ENCODE measurements at regions not wholly inside any gene's neighbourhood (a gene's known extent, or its start where the extent isn't known, plus 50 kb on each side); places are given as distances from the start of the nearest gene placed in this dataset.

DNA sequence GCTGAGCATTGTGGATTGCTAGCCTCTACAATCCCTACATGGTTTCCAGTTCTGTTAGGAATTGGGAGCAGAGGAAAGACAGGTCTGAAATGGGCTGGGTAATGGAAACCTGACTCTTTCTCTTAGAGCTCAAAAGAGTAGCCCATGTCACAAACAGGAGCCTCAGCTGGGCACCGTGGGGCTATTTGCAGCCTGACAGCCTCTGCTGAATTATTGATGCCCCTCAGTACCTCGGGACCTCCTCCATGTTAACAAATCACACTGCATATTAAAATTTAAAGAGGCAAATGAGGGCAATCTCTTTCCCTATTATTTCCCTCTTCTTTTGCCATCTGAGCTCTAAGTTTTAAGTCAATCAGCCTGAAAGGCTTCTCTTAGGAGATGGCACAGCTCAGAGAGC is 157.1 kb downstream of the TSEN15 start:
- Histone ChIP-seq H3K36me3 (ENCODE audit: control insufficient read depth in 2 of 2, insufficient read depth in 1 of 2, low read length in 2 of 2) (no peaks in the 10 kb centered on the region), H3K9me3 (ENCODE audit: control insufficient read depth, insufficient read depth, low read depth, low read length) (no peaks in the 10 kb centered on the region), H3K4me3 (ENCODE audit: low read depth, low read length) (no peak overlapping the region), H3K4me1 (ENCODE audit: control insufficient read depth, insufficient read depth, low read length) (no peaks in the 10 kb centered on the region), H3K27ac (ENCODE audit: extremely low read depth, low read depth, low read length) (no peak overlapping the region)
- ChIA-PET POLR2A (no interaction called here), CTCF (interaction anchor here (1.1 to 1.4 kb wide), 2 partner anchors 14 to 16 kb away, joined by 6 read pairs; no protein-coding TSS in a partner anchor)
- TF ChIP-seq ZBTB17 (tag by site-specific recombination; IDR thresholded peaks at IDR 0.05) (no peak), ZNF830 (tag by site-specific recombination; IDR thresholded peaks at IDR 0.05; ENCODE audit: low read depth) (no peak)

DNA sequence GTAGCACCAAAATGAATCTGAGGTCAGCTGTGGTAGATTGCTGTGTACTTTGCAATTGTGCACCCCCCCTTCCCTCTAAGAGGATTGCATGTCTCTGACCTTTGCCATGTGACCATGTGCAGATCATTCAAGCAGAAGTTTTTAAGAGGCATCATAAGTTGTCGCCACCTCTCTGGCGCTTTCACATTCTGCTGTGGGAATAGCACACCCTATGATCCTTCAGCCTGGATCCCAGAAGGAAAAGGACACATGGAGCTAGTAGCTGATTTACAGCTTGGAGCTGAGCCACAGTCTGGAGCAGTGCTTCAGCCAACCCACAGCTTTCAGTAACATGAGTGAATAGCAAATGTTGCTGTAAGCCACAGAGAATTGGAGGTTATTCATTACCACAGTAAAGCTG is 158.5 kb downstream of the TSEN15 start:
- Histone ChIP-seq H3K4me1 (ENCODE audit: control insufficient read depth, insufficient read depth, low read length) (no peaks in the 10 kb centered on the region), H3K36me3 (ENCODE audit: control insufficient read depth in 2 of 2, insufficient read depth in 1 of 2, low read length in 2 of 2) (no peaks in the 10 kb centered on the region), H3K27ac (ENCODE audit: extremely low read depth, low read depth, low read length) (no peak overlapping the region), H3K9me3 (ENCODE audit: control insufficient read depth, insufficient read depth, low read depth, low read length) (no peaks in the 10 kb centered on the region), H3K4me3 (ENCODE audit: low read depth, low read length) (no peak overlapping the region)
- ChIA-PET POLR2A (no interaction called here), CTCF (no interaction called here)
- TF ChIP-seq, protein P1, sequence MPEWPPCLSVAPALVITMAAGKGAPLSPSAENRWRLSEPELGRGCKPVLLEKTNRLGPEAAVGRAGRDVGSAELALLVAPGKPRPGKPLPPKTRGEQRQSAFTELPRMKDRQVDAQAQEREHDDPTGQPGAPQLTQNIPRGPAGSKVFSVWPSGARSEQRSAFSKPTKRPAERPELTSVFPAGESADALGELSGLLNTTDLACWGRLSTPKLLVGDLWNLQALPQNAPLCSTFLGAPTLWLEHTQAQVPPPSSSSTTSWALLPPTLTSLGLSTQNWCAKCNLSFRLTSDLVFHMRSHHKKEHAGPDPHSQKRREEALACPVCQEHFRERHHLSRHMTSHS (tag by site-specific recombination; IDR thresholded peaks at IDR 0.05), result no peak
- no peak for TF ChIP-seq ZNF221 (tag by site-specific recombination; IDR thresholded peaks at IDR 0.05; ENCODE audit: borderline replicate concordance)
- TF ChIP-seq, protein P2, sequence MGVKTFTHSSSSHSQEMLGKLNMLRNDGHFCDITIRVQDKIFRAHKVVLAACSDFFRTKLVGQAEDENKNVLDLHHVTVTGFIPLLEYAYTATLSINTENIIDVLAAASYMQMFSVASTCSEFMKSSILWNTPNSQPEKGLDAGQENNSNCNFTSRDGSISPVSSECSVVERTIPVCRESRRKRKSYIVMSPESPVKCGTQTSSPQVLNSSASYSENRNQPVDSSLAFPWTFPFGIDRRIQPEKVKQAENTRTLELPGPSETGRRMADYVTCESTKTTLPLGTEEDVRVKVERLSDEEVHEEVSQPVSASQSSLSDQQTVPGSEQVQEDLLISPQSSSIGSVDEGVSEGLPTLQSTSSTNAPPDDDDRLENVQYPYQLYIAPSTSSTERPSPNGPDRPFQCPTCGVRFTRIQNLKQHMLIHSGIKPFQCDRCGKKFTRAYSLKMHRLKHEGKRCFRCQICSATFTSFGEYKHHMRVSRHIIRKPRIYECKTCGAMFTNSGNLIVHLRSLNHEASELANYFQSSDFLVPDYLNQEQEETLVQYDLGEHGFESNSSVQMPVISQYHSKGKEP (tag by site-specific recombination; IDR thresholded peaks at IDR 0.05), result 0 out of 2 replicates have a peak, but pooled peaks have one; percentile 25

DNA sequence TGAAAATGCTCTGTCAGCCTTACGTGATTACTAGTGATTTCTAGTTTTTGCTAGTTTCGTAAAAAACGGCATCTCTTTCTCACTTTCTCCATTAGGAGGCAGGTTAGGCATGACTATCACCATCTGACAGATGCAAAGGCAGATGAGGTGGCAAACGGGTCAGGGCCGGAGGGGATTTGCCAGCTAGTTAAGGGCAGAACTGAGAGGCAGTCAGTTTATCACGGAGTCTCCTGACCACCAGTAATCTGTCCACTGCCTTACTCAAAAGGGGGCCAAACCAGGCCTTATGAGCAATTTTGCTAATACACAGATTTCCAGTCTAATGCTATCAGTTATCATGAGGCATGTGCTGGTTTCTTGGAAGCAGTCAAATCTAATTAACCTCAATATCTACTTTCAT is 159.3 kb downstream of the TSEN15 start:
- H3K4me3 ChIP-seq (ENCODE audit: low read depth, low read length), result no peak overlapping the region
- no peaks in the 10 kb centered on the region for H3K4me1 ChIP-seq (ENCODE audit: control insufficient read depth, insufficient read depth, low read length)
- no peaks in the 10 kb centered on the region for H3K9me3 ChIP-seq (ENCODE audit: control insufficient read depth, insufficient read depth, low read depth, low read length)
- no peak for TF ChIP-seq ZNF621 (tag by site-specific recombination; IDR thresholded peaks at IDR 0.05)
- TF ChIP-seq, protein P3, sequence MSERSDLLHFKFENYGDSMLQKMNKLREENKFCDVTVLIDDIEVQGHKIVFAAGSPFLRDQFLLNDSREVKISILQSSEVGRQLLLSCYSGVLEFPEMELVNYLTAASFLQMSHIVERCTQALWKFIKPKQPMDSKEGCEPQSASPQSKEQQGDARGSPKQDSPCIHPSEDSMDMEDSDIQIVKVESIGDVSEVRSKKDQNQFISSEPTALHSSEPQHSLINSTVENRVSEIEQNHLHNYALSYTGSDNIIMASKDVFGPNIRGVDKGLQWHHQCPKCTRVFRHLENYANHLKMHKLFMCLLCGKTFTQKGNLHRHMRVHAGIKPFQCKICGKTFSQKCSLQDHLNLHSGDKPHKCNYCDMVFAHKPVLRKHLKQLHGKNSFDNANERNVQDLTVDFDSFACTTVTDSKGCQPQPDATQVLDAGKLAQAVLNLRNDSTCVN (tag by site-specific recombination; optimal IDR thresholded peaks at IDR 0.05), result no peak
- no peak for TF ChIP-seq ZNF76 (tag by site-specific recombination; IDR thresholded peaks at IDR 0.05; ENCODE audit: borderline replicate concordance, low read depth)
- TF ChIP-seq ZNF394 (tag by site-specific recombination; IDR thresholded peaks at IDR 0.05; ENCODE audit: borderline replicate concordance), result no peak
- TF ChIP-seq YY1 (tag by site-specific recombination; IDR thresholded peaks at IDR 0.05), result no peak
- no peak for TF ChIP-seq YY2 (tag by site-specific recombination; IDR thresholded peaks at IDR 0.05)
- no peak for TF ChIP-seq ZNF140 (tag by site-specific recombination; IDR thresholded peaks at IDR 0.05)
- TF ChIP-seq, protein P4, sequence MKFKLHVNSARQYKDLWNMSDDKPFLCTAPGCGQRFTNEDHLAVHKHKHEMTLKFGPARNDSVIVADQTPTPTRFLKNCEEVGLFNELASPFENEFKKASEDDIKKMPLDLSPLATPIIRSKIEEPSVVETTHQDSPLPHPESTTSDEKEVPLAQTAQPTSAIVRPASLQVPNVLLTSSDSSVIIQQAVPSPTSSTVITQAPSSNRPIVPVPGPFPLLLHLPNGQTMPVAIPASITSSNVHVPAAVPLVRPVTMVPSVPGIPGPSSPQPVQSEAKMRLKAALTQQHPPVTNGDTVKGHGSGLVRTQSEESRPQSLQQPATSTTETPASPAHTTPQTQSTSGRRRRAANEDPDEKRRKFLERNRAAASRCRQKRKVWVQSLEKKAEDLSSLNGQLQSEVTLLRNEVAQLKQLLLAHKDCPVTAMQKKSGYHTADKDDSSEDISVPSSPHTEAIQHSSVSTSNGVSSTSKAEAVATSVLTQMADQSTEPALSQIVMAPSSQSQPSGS (tag by site-specific recombination; IDR thresholded peaks at IDR 0.05; ENCODE audit: low read depth), result no peak
- TF ChIP-seq, protein P5, sequence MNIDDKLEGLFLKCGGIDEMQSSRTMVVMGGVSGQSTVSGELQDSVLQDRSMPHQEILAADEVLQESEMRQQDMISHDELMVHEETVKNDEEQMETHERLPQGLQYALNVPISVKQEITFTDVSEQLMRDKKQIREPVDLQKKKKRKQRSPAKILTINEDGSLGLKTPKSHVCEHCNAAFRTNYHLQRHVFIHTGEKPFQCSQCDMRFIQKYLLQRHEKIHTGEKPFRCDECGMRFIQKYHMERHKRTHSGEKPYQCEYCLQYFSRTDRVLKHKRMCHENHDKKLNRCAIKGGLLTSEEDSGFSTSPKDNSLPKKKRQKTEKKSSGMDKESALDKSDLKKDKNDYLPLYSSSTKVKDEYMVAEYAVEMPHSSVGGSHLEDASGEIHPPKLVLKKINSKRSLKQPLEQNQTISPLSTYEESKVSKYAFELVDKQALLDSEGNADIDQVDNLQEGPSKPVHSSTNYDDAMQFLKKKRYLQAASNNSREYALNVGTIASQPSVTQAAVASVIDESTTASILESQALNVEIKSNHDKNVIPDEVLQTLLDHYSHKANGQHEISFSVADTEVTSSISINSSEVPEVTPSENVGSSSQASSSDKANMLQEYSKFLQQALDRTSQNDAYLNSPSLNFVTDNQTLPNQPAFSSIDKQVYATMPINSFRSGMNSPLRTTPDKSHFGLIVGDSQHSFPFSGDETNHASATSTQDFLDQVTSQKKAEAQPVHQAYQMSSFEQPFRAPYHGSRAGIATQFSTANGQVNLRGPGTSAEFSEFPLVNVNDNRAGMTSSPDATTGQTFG (tag by site-specific recombination; IDR thresholded peaks at IDR 0.05; ENCODE audit: borderline replicate concordance), result no peak
- H3K27ac ChIP-seq (ENCODE audit: extremely low read depth, low read depth, low read length), result no peak overlapping the region
- ChIA-PET POLR2A (no interaction called here), CTCF (no interaction called here)
- H3K36me3 ChIP-seq (ENCODE audit: control insufficient read depth in 2 of 2, insufficient read depth in 1 of 2, low read length in 2 of 2), result no peaks in the 10 kb centered on the region
